HG02798 (cell line): ENCODE measurements at regions not wholly inside any gene's neighbourhood (a gene's known extent, or its start where the extent isn't known, plus 50 kb on each side); places are given as distances from the start of the nearest gene placed in this dataset.

ENCODE experiments used
- ATAC-seq: cut with Tn5 transposase; IDR thresholded peaks from one replicate; pipeline ENCODE4 v1.9.1; 2021; ENCODE audit warnings: mild to moderate bottlenecking; ENCODE audit not compliant: unreplicated experiment, poor library complexity

- no peak for ATAC-seq
Observed at GRCh38 chr3:188049606-188050530, 104.1 kb upstream of the LPP start.

DNA sequence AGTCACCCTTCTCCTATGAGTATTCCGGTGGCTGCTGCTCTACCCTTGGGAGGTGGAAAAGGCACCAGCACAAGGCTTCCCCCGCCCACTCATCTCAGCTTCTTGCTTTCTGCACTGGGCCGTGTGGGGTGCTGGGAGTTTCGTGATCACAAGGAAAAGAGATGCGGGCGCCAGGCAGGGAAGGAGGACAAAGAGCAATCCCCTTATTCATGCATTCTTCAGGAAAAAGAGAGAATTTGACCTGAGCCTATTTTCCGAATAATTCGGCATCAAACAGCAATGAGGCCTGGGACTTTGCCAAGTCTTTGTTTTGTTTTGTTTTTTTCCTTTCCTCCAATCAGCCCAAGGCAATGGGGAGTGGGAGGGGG is 102.2 kb upstream of the LPP start:
- ATAC-seq: no peak

DNA sequence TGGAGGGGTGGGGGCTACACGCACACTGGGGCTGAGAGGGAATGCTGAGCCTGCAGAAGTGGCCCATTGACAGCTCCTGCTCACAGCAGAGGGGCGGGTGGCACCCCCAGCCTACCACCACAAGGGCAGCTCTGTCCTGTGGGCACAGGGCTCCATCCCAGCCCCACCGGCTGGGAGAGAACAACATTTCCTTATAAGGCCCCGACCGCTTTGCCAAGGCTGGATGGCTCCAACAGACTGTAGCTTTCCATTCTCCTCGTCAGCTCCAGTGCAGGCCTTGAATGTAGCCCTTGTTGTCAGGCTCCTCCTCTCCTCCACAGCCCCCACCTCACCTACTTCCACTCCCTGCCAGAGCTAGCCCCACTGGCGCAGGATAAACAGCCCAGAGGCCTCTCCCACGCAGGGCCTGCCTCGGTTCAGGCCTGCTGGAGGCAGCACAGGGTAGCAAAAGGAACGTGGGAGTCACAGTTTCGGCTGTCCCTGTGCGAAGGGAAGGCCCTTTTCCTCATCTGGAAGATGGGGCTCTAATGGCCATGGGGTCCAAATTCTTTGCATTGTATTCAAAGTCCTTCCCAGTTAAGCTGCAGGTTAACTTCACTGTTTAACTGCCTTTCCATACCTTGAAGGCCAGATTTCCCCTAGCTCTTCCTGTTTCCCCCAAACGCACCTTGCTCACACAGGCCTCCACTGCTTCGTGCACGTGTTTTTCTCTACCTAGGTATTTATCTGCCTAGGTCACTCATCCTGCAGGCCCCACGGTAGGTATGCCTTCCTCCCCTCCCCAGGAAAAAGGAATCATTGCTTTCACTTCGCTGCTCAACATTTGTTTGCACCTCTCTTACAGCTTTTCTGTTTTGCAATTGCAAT is 101.6 kb upstream of the LPP start:
- no peak for ATAC-seq

GRCh38 chr3:188053036-188053340 is 101.0 kb upstream of the LPP start:
- no peak for ATAC-seq

DNA sequence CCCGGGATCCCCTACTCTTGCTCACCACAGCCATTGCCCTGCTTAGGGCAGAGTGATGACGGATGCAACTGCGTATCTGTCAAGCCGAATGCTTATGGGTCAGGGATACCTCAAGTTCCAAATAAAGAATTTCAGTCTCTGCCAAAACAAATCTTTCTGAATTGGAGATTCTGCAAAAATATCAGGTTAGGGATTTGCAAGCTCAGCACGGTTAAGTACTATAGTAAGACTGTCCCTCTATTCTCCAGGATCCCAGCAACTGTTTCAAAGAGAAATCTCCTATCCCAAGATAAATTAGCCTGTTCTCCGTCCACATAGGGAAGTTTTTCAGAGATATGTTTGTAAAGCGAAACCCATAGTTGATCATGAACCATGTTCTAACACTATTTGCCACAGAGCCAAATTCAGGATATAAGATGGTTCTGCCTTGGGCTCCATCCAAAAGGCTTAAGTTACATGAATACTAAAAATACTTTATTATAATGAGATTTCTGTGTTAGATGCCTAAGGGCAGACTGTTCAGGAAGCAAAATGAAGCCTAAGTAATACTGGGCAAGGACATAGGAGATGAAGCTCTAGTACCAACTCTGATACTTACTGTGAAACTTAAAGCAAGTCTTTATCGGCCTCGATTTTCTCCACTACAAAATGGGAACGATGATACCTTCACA is 100.1 kb upstream of the LPP start:
- no peak for ATAC-seq

- no peak for ATAC-seq
Observed at GRCh38 chr3:188054541-188054940, 99.4 kb upstream of the LPP start.

- no peak for ATAC-seq
Observed at GRCh38 chr3:188055388-188055787, 98.6 kb upstream of the LPP start.

DNA sequence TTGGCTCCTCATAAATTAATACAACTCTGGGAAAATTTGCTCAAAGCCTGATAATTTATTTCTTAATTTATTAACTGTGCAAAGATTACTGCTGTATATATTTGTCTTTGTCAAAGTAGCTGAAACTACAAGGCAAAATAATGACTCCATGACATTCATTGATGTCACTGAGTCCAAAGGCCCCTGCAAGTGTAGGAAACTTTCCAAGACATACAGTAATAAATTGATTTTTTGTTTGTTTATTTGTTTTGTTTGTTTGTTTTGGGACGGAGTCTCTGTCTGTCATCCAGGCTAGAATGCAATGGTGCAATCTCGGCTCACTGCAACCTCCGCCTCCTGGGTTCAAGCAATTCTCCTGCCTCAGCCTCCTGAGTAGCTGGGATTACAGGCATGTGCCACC is 96.8 kb upstream of the LPP start:
- no peak for ATAC-seq

- no peak for ATAC-seq
Observed at GRCh38 chr3:188058569-188059184, 95.3 kb upstream of the LPP start.

DNA sequence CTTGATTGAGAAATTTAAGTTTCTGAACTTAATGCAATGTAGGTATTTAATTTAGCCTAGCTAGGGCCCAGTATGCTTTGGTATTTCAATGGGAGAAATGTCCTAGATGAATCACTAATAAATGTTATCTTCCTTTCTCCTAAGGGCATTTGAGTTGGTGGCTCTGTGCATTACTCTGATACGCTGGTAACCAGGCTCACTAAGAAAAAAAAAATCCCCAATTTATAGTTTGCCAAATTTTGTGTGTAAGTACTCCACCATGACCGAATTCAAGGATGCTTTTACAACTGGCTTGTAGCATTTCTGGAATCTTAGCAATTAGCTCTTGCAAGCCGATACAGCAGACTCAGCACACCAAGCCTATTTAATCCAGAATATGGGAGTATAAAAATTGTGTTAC is 94.6 kb upstream of the LPP start:
- ATAC-seq: no peak

DNA sequence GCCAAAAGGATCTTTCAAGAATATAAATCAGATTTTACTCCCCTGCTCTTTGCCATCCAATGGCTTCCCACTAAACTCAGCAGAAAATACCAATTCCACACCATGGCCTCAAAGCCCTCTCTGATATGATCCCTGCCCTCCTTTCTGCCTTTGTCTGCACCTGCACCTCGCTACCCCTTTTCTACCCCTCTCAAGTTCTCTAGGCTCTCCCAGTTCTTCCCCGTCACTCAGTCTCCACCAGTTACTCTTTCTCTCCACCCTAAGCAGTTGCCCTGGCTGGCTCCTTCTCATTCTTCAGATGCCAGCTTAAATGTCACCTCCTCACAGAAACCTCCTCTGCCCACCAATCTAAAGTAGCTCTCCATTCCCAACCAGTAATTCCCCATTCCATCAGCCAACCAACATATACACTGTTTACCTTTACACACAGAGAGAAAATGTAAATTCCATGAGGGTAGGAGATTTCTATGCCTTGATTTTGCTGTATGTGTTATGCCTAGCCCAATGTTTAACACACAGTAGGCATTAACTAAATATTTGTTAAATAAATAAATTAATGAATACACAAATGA is 93.6 kb upstream of the LPP start:
- ATAC-seq: no peak

- no peak for ATAC-seq
Observed at GRCh38 chr3:188060840-188061544, 93.0 kb upstream of the LPP start.

DNA sequence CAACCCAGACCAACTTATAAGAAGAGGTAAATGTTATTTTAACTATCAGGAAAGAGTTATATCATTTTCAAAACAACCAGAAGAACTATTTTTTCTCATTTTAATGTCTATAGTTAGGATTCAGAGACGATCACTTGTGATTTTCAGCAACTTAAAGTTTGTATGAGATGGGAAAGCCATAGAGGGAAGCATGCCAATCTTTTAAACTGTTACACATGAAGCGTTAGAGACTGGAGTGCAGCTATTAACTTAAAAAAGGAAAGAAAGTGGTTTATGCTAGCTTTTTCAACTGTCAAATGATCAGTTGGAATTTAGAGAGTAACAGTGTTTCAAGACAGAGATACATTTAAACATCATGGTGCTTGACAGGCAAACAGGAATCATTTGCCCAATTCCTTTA is 91.7 kb upstream of the LPP start:
- no peak for ATAC-seq

DNA sequence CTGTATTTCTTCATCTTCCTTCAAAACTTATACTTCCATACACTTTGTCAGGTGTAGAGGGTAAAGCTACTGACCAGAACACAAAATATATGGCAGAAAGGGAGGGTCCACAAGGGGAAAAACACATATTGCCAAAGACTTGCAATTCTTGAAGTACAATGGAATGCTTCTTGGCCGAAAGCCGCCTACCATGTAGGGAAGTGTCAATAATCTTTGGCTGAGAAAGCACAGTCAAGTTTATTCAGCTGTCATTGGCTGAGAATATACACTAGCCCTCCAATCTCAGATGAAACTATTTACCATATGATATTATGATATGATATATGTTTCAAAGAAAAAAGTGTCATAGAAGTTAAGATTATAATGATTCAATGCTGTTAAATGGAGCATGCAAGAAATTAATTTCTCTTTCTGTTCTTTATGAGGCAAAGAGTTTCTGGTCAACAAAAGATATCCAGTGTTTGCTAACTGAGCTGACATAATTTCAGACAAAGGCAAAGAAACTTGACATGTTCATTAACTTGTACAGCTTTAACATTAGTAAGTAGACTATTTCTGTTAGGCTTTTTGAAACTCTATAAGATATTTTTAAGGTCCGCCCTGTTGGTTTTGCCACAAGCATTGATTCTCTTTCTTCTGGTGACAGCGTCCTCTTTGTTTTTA is 89.0 kb upstream of the LPP start:
- ATAC-seq: no peak

DNA sequence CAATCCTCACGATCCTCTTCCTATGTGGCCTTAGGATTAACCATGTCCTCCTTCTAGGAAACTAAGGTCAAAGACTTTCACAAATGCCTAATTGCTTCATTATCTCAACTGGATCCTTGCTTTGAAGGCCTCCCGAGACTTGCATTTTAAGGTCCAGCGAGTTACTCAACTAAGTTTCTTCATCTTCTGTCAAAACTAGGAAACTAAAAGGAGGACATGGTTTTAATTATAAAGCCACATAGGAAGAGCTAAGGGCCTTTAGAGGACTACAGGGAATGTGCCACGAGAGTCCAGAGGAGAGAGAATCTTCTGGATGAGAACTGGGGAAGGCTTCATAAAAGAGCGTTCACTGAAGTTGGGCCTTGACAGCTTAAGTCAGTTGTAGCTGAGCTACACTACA is 87.8 kb upstream of the LPP start:
- no peak for ATAC-seq

DNA sequence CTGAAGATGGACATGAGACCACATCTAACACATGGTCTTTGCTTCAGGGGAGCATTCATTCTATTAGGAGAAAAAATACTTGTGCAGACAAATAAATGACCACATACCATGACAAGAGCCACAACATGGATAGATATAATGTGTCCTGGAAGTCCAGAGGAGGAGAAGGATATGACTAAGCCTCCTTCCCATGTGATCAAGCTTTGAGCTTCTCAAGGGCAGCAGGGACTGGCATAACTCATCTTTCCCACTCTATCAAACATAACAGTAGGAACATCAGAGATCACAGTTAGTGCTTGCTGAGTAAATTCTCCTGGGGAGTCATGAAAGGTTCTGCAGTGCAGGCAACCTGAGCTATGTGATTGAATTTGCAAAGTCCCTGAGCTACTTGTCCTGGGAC is 86.0 kb upstream of the LPP start:
- no peak for ATAC-seq

- ATAC-seq: no peak
Observed at GRCh38 chr3:188068342-188068741, 85.6 kb upstream of the LPP start.

DNA sequence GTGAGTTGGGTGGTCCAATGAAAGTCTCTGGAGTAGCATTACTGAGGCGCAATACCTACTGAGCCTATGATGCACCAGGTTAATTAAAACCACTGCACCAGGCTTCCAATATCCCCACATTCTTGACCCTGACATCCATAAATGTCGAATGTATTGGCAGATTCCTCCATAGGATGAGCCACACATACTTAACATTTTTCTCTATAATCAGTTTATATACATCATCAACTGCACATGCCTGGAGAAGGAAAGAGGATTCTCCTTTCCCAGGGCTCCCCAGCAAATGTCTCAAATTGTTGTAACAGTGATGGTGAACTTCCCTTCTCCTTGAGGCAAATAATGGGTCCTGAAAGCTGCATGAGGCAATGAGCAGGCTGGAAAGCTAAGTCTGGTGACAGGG is 82.3 kb upstream of the LPP start:
- ATAC-seq: no peak

DNA sequence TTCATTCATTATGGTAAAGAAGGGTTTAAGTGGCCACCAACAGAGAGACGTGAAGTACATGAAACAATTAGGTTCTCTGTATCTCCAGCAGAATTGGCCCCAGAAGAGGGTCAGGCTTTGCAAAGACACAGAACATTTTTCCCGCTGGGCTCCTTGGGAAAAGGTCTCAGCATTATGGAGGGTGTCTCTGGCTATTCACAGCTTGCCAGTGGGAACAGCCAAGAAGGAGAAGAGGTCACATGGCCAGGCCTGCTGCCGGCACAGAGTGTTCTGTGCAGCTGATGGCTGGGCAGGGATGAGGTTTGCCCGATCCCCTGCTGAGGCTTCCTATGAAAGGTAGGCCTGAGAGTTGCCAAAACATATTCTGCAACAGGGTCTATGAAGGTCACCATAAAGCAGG is 77.8 kb upstream of the LPP start:
- no peak for ATAC-seq
